GM12878 (cell line): ENCODE measurements at regions not wholly inside any gene's neighbourhood (a gene's known extent, or its start where the extent isn't known, plus 50 kb on each side); places are given as distances from the start of the nearest gene placed in this dataset.

ENCODE experiments used
- ATAC-seq: fragments of 200-7000 bp; cut with Tn5 transposase; 3 replicates; pipeline ENCODE4 v1.9.1; 2020; ENCODE audit warnings: mild to moderate bottlenecking, moderate library complexity
- BruUV-seq: library from RNA; stranded (reverse); fragments of 400-500 nt; replicated peaks from 2 replicates; lab custom pipeline; 2021; lab: Mats Ljungman, UMichigan
- CTCF ChIA-PET: fragments of 300-600 bp; sonication (Branson Sonifier 250); formaldehyde crosslinking; extraction: SDS; loops from one replicate; lab custom pipeline; 2021; ENCODE audit warnings: inconsistent platforms; lab: Yijun Ruan, JAX
- POLR2A ChIA-PET: fragments of 350-600 bp; formaldehyde crosslinking; extraction: SDS; loops from one replicate; lab custom pipeline; 2021; ENCODE audit warnings: inconsistent platforms; lab: Charles Lee
- RAD21 ChIA-PET: fragments of 300-600 bp; sonication (Branson Sonifier 250); formaldehyde crosslinking; loops from one replicate; lab custom pipeline; 2023; ENCODE audit warnings: antibody characterized with exemption; ENCODE audit not compliant: unreplicated experiment; lab: Charles Lee
- SMC1A ChIA-PET: fragments of 300-600 bp; sonication (Branson Sonifier 250); formaldehyde crosslinking; loops from one replicate; lab custom pipeline; 2023; ENCODE audit not compliant: unreplicated experiment, uncharacterized antibody; lab: Charles Lee
- DNase-seq: peaks from one replicate; pipeline ENCODE4 v3.0.0-alpha.2; 2011; ENCODE audit warnings: low read depth, low spot score
- FAIRE-seq: peaks from 3 replicates; lab custom pipeline; 2011; peaks lifted over from hg19 to GRCh38; lab: Jason Lieb, UNC
- H2AFZ ChIP-seq: 2 replicates; pipeline ENCODE4 v1.6.0; 2011; ENCODE audit warnings: low read depth, low read length, control low read depth; ENCODE audit not compliant: control insufficient read depth
- H3K27ac ChIP-seq: 2 replicates; pipeline ENCODE4 v1.5.1; 2011; ENCODE audit warnings: control low read depth; ENCODE audit not compliant: control insufficient read depth, insufficient read depth
- H3K27me3 ChIP-seq, 2 experiments: replicated peaks in 1 of 2; 2 replicates each; pipeline versions ENCODE4 v1.6.0 to v1.6.1; 2011; ENCODE audit warnings: low read length in 1 of 2; ENCODE audit not compliant: control insufficient read depth in 2 of 2, insufficient read depth in 2 of 2
- H3K36me3 ChIP-seq, 2 experiments: 2 replicates each; pipeline ENCODE4 v1.5.1; 2011; ENCODE audit warnings: low read length in 1 of 2; ENCODE audit not compliant: control insufficient read depth in 2 of 2, insufficient read depth in 2 of 2
- H3K4me1 ChIP-seq: 2 replicates; pipeline ENCODE4 v1.6.1; 2011; ENCODE audit warnings: mild to moderate bottlenecking, low read length, moderate library complexity, mixed read lengths; ENCODE audit not compliant: control insufficient read depth, insufficient read depth
- H3K4me2 ChIP-seq: 2 replicates; pipeline ENCODE4 v1.6.0; 2011; ENCODE audit warnings: control low read depth; ENCODE audit not compliant: control insufficient read depth, insufficient read depth
- H3K4me3 ChIP-seq: fragments of 200-600 bp; sonication (generic); 2 replicates; pipeline ENCODE4 v1.5.1; 2016
- H3K79me2 ChIP-seq: 2 replicates; pipeline ENCODE4 v1.6.0; 2011; ENCODE audit warnings: low read length; ENCODE audit not compliant: control insufficient read depth, insufficient read depth
- H3K9ac ChIP-seq: 2 replicates; pipeline ENCODE4 v1.8.0; 2011; ENCODE audit warnings: low read length, control low read depth, mixed read lengths; ENCODE audit not compliant: control insufficient read depth, insufficient read depth
- H3K9me3 ChIP-seq: replicated peaks from 3 replicates; pipeline ENCODE4 v1.5.1; 2011; ENCODE audit warnings: mild to moderate bottlenecking, low read length; ENCODE audit not compliant: control insufficient read depth, insufficient read depth
- H4K20me1 ChIP-seq: 2 replicates; pipeline ENCODE4 v1.6.0; 2011; ENCODE audit not compliant: control insufficient read depth, insufficient read depth
- CBFB ChIP-seq: IDR thresholded peaks from 2 replicates; pipeline ENCODE4 v1.6.1; 2016; ENCODE audit warnings: antibody characterized with exemption, low read depth
- HDAC2 ChIP-seq: fragments of 200-600 bp; sonication (generic); IDR thresholded peaks from 2 replicates; pipeline ENCODE4 v1.6.1; 2017
- HDGF ChIP-seq: fragments of 450-650 bp; IDR thresholded peaks from 2 replicates; pipeline ENCODE4 v1.6.1; 2016; ENCODE audit warnings: antibody characterized with exemption
- IRF4 ChIP-seq: IDR thresholded peaks from 2 replicates; pipeline ENCODE4 v1.6.1; 2011; ENCODE audit warnings: low read depth, low read length
- NRF1 ChIP-seq: conservative IDR thresholded peaks from 2 replicates; pipeline ENCODE4 v1.6.1; 2011; ENCODE audit warnings: mild to moderate bottlenecking, low read depth, low read length, improper control_type of control experiment
- PAX8 ChIP-seq: fragments of 450-650 bp; IDR thresholded peaks from 2 replicates; pipeline ENCODE4 v1.6.1; 2017; ENCODE audit warnings: mild to moderate bottlenecking, moderate library complexity
- RAD51 ChIP-seq: fragments of 450-650 bp; IDR thresholded peaks from 2 replicates; pipeline ENCODE4 v1.6.1; 2016; ENCODE audit warnings: moderate library complexity, mild to moderate bottlenecking, inconsistent platforms
- SREBF2 ChIP-seq: IDR thresholded peaks from 2 replicates; pipeline ENCODE4 v1.6.1; 2012; ENCODE audit warnings: mild to moderate bottlenecking, low read length
- STAT1 ChIP-seq: fragments of 450-650 bp; conservative IDR thresholded peaks from 2 replicates; pipeline ENCODE4 v1.6.1; 2014; ENCODE audit warnings: antibody characterized with exemption, mild to moderate bottlenecking
- SUPT20H ChIP-seq: IDR thresholded peaks from 2 replicates; pipeline ENCODE4 v1.6.1; 2011; ENCODE audit warnings: low read depth, mild to moderate bottlenecking, low read length, moderate library complexity, borderline replicate concordance; ENCODE audit not compliant: control insufficient read depth
- SUZ12 ChIP-seq: fragments of 200-600 bp; sonication (generic); IDR thresholded peaks from one replicate; pipeline ENCODE4 v1.6.1; 2018; ENCODE audit warnings: antibody characterized with exemption, mild to moderate bottlenecking; ENCODE audit not compliant: unreplicated experiment
- WGBS: methylation state at CpG from one replicate; pipeline ENCODE4 v1.1.6; 2016; ENCODE audit warnings: low lambda C conversion rate; ENCODE audit not compliant: insufficient replicate concordance, insufficient coverage; ENCODE audit errors: missing lambda C conversion rate; 5-methylcytosine and 5-hydroxymethylcytosine counted together
- in situ Hi-C: fragments of 300-500 bp; cut with MboI; formaldehyde crosslinking; loops from 9 replicates; pipeline ENCODE4 v1.14.3; 2018; ENCODE audit warnings: mixed read lengths
- intact Hi-C: fragments of 100-400 bp; cut with micrococcal nuclease; formaldehyde crosslinking; loops from one replicate; pipeline ENCODE4 v1.14.2; 2022; ENCODE audit not compliant: unreplicated experiment
- TF ChIP-seq, protein P1 (sequence below): fragments of 450-650 bp; IDR thresholded peaks from 2 replicates; pipeline ENCODE4 v1.6.1; 2016; ENCODE audit warnings: mild to moderate bottlenecking, moderate library complexity, borderline replicate concordance
- TF ChIP-seq, protein P2 (sequence below): fragments of 450-650 bp; IDR thresholded peaks from 2 replicates; pipeline ENCODE4 v1.6.1; 2017; ENCODE audit warnings: low read depth, mild to moderate bottlenecking, moderate library complexity
- TF ChIP-seq, protein P3 (sequence below): fragments of 450-650 bp; IDR thresholded peaks from 2 replicates; pipeline ENCODE4 v1.6.1; 2017; ENCODE audit warnings: mild to moderate bottlenecking, moderate library complexity

DNA sequence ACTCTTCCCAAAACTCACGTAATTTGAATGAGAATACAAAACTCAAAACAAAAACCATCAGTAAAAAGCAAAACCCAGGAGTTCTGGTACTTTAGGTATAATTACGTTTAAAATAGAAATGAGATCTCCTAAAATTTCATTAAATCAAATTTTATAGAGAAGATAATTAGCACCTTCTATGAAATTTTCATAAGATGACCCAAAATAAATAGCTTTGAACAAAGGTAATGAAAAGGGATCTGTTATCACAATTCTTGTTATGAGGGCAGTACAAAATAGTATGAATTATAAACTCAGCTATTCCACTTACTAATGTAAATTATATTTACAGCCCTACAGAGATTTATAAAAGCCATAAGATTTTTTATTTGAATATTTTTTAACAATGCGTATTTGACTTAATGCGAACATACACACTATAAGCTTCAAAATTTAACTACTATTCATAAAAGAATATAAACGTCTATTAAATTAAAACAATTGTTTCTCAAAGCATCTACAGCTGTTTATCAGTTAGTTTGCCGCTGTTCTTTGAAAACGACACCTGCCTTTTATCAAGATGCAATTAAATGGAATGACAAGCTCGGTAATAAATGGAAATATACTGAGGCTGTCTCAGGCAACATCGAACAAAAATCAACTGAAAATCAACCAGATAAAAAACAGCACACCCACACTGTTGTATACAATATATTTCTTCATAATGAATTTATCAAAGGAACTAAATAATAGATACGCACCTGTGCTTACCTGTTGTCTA is 63.8 kb downstream of the KCNRG start:
- WGBS = 9% methylated on average over 10 of the region's 10 CpGs
- CTCF ChIA-PET = interaction anchor here (0.8 to 15.3 kb wide), 6 partner anchors 10 to 836 kb away, joined by 3 to 159 read pairs (median 4); partner anchors contain the start of gene TRIM13
- FAIRE-seq = no peak
- POLR2A ChIA-PET = interaction anchor here (0.7 to 7.9 kb wide), 5 partner anchors 10 to 814 kb away, joined by 3 to 80 read pairs (median 3); partner anchors contain the start of genes SPRYD7 and TRIM13
- BruUV-seq = no TSS peak
- H2AFZ ChIP-seq = no peak overlapping the region
- no peaks in the 10 kb centered on the region for H3K27me3 ChIP-seq
- H3K27ac ChIP-seq = peak overlapping the region; percentile 82
- intact Hi-C loops = loop anchor here (5.0 kb wide), 1 partner anchor 142 kb away; the partner anchor contains the start of gene SPRYD7
- peaks cover 4% of the 10 kb centered on the region; the same call in 1 of the 2 replicates for H3K4me1 ChIP-seq
- no peak for DNase-seq
- TF ChIP-seq SUZ12 (no peak), IRF4 (no peak), CBFB (no peak), RAD51 (no peak), SUPT20H (no peak), STAT1 (no peak), NRF1 (no peak), SREBF2 (no peak), PAX8 (no peak), HDGF (no peak), HDAC2 (no peak)
- TF ChIP-seq, protein P1, sequence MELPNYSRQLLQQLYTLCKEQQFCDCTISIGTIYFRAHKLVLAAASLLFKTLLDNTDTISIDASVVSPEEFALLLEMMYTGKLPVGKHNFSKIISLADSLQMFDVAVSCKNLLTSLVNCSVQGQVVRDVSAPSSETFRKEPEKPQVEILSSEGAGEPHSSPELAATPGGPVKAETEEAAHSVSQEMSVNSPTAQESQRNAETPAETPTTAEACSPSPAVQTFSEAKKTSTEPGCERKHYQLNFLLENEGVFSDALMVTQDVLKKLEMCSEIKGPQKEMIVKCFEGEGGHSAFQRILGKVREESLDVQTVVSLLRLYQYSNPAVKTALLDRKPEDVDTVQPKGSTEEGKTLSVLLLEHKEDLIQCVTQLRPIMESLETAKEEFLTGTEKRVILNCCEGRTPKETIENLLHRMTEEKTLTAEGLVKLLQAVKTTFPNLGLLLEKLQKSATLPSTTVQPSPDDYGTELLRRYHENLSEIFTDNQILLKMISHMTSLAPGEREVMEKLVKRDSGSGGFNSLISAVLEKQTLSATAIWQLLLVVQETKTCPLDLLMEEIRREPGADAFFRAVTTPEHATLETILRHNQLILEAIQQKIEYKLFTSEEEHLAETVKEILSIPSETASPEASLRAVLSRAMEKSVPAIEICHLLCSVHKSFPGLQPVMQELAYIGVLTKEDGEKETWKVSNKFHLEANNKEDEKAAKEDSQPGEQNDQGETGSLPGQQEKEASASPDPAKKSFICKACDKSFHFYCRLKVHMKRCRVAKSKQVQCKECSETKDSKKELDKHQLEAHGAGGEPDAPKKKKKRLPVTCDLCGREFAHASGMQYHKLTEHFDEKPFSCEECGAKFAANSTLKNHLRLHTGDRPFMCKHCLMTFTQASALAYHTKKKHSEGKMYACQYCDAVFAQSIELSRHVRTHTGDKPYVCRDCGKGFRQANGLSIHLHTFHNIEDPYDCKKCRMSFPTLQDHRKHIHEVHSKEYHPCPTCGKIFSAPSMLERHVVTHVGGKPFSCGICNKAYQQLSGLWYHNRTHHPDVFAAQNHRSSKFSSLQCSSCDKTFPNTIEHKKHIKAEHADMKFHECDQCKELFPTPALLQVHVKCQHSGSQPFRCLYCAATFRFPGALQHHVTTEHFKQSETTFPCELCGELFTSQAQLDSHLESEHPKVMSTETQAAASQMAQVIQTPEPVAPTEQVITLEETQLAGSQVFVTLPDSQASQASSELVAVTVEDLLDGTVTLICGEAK = no peak
- TF ChIP-seq, protein P2, sequence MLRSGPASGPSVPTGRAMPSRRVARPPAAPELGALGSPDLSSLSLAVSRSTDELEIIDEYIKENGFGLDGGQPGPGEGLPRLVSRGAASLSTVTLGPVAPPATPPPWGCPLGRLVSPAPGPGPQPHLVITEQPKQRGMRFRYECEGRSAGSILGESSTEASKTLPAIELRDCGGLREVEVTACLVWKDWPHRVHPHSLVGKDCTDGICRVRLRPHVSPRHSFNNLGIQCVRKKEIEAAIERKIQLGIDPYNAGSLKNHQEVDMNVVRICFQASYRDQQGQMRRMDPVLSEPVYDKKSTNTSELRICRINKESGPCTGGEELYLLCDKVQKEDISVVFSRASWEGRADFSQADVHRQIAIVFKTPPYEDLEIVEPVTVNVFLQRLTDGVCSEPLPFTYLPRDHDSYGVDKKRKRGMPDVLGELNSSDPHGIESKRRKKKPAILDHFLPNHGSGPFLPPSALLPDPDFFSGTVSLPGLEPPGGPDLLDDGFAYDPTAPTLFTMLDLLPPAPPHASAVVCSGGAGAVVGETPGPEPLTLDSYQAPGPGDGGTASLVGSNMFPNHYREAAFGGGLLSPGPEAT = no peak
- TF ChIP-seq, protein P3, sequence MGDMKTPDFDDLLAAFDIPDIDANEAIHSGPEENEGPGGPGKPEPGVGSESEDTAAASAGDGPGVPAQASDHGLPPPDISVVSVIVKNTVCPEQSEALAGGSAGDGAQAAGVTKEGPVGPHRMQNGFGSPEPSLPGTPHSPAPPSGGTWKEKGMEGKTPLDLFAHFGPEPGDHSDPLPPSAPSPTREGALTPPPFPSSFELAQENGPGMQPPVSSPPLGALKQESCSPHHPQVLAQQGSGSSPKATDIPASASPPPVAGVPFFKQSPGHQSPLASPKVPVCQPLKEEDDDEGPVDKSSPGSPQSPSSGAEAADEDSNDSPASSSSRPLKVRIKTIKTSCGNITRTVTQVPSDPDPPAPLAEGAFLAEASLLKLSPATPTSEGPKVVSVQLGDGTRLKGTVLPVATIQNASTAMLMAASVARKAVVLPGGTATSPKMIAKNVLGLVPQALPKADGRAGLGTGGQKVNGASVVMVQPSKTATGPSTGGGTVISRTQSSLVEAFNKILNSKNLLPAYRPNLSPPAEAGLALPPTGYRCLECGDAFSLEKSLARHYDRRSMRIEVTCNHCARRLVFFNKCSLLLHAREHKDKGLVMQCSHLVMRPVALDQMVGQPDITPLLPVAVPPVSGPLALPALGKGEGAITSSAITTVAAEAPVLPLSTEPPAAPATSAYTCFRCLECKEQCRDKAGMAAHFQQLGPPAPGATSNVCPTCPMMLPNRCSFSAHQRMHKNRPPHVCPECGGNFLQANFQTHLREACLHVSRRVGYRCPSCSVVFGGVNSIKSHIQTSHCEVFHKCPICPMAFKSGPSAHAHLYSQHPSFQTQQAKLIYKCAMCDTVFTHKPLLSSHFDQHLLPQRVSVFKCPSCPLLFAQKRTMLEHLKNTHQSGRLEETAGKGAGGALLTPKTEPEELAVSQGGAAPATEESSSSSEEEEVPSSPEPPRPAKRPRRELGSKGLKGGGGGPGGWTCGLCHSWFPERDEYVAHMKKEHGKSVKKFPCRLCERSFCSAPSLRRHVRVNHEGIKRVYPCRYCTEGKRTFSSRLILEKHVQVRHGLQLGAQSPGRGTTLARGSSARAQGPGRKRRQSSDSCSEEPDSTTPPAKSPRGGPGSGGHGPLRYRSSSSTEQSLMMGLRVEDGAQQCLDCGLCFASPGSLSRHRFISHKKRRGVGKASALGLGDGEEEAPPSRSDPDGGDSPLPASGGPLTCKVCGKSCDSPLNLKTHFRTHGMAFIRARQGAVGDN = no peak
- H3K4me2 ChIP-seq = peak overlapping the region; percentile 68
- peaks cover 91% of the 10 kb centered on the region for H3K79me2 ChIP-seq
- peak overlapping the region; percentile 92 for H3K4me3 ChIP-seq
- peak overlapping the region; percentile 93 for H3K9ac ChIP-seq
- H3K9me3 ChIP-seq = no peaks in the 10 kb centered on the region
- in situ Hi-C loops = no loop called here
- H3K36me3 ChIP-seq = no peaks in the 10 kb centered on the region
- SMC1A ChIA-PET = interaction anchor here (0.6 to 7.8 kb wide), 9 partner anchors 8 to 833 kb away, joined by 3 to 59 read pairs (median 4); partner anchors contain the start of gene TRIM13
- RAD21 ChIA-PET = interaction anchor here (0.7 to 13.9 kb wide), 9 partner anchors 9 to 1374 kb away, joined by 3 to 175 read pairs (median 4); partner anchors contain the start of genes INTS6, SPRYD7 and TRIM13
- no peak for ATAC-seq
- H4K20me1 ChIP-seq = no peaks in the 10 kb centered on the region
